ENCODE measurements at regions not wholly inside any gene's neighbourhood (a gene's known extent, or its start where the extent isn't known, plus 50 kb on each side); places are given as distances from the start of the nearest gene placed in this dataset.

DNA sequence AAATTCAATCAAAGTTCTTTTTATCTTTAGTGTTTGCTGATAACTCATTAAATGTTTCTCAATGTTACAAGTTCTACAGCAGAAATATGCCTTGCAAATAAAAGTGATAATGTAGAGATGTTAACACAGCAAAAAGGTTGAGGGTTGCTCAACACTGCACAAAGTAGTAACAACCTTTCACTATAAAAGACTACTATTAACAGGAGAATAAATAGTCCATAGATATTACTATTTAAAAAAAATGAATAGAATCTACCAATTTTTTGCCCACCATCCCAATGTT is 378.1 kb downstream of the RBM43 start:
- H3K4ac ChIP-seq (ENCODE audit: low read depth, low read length), result no peak overlapping the region
- no peak overlapping the region for H3K56ac ChIP-seq (ENCODE audit: insufficient read length, low read depth, low read length)
- H3K4me3 Mint-ChIP-seq, result no peak overlapping the region
- no peak overlapping the region for H3K14ac ChIP-seq (ENCODE audit: insufficient read depth, low read length)
- H3K4me2 ChIP-seq (ENCODE audit: insufficient read depth, insufficient read length, low read length), result no peak overlapping the region
- H4K20me1 ChIP-seq (ENCODE audit: control insufficient read depth, insufficient read depth, insufficient read length), result no peaks in the 10 kb centered on the region
- H3K4me1 ChIP-seq (ENCODE audit: insufficient read depth, low read length), result no peaks in the 10 kb centered on the region
- peaks cover 2 to 10% of the 10 kb centered on the region in 2 experiments; a peak in 3 of 5 replicates for H3K9me3 Mint-ChIP-seq
- H3K36me3 Mint-ChIP-seq (ENCODE audit: insufficient read depth in 1 of 3, low read depth in 3 of 3), result peaks cover 2 to 15% (median 6%) of the 10 kb centered on the region in 3 experiments; a peak in 6 of 7 replicates
- TF ChIP-seq, protein P1, sequence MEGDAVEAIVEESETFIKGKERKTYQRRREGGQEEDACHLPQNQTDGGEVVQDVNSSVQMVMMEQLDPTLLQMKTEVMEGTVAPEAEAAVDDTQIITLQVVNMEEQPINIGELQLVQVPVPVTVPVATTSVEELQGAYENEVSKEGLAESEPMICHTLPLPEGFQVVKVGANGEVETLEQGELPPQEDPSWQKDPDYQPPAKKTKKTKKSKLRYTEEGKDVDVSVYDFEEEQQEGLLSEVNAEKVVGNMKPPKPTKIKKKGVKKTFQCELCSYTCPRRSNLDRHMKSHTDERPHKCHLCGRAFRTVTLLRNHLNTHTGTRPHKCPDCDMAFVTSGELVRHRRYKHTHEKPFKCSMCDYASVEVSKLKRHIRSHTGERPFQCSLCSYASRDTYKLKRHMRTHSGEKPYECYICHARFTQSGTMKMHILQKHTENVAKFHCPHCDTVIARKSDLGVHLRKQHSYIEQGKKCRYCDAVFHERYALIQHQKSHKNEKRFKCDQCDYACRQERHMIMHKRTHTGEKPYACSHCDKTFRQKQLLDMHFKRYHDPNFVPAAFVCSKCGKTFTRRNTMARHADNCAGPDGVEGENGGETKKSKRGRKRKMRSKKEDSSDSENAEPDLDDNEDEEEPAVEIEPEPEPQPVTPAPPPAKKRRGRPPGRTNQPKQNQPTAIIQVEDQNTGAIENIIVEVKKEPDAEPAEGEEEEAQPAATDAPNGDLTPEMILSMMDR (conservative IDR thresholded peaks at IDR 0.05), result no peak
- no peaks in the 10 kb centered on the region for H3K27me3 ChIP-seq (ENCODE audit: insufficient read depth, low read length)
- no peaks in the 10 kb centered on the region; the same call in 1 of the 2 replicates for H3K27me3 Mint-ChIP-seq (ENCODE audit: low read depth)
- no peak overlapping the region for H2BK120ac ChIP-seq (ENCODE audit: low read depth, low read length, poor library complexity, severe bottlenecking)
- no peaks in the 10 kb centered on the region for H3K79me1 ChIP-seq (ENCODE audit: insufficient read depth, low read depth, low read length, poor library complexity, severe bottlenecking)
- H3K9ac ChIP-seq (ENCODE audit: extremely low read depth, insufficient read length, low read length), result no peak overlapping the region
- H4K5ac ChIP-seq (ENCODE audit: insufficient read length, low read depth, low read length), result no peak overlapping the region
- no peak overlapping the region for H3K27ac ChIP-seq (ENCODE audit: insufficient read length, low read depth, low read length)
- no peak overlapping the region for H4K91ac ChIP-seq (ENCODE audit: insufficient read length, low read depth, low read length)
- H3K18ac ChIP-seq (ENCODE audit: insufficient read length, low read depth, low read length), result no peak overlapping the region
- no peak overlapping the region for H2BK12ac ChIP-seq (ENCODE audit: insufficient read length, low read depth, low read length)
- DNase-seq, result no peak
- H3K27ac Mint-ChIP-seq, result no peak overlapping the region
- H3K4me1 Mint-ChIP-seq, result peaks cover 8 to 18% of the 10 kb centered on the region in 2 experiments
- H2BK5ac ChIP-seq (ENCODE audit: insufficient read length, low read length), result no peak overlapping the region
- no peak overlapping the region for H2AFZ ChIP-seq (ENCODE audit: low read length)
- H3K23ac ChIP-seq (ENCODE audit: insufficient read length, low read depth, low read length), result no peak overlapping the region
- H2AK5ac ChIP-seq (ENCODE audit: insufficient read length, low read length), result no peak overlapping the region
- H3K23me2 ChIP-seq (ENCODE audit: insufficient read length, low read depth, low read length, poor library complexity, severe bottlenecking), result no peaks in the 10 kb centered on the region
- H2BK15ac ChIP-seq (ENCODE audit: low read depth, low read length), result no peak overlapping the region
- H3K9me3 ChIP-seq (ENCODE audit: control insufficient read depth, low read depth, low read length), result no peaks in the 10 kb centered on the region
- no peak overlapping the region for H2BK20ac ChIP-seq (ENCODE audit: low read depth, low read length, poor library complexity, severe bottlenecking)
- no peak overlapping the region for H3T11ph ChIP-seq (ENCODE audit: low read length)
- no peaks in the 10 kb centered on the region for H3K79me2 ChIP-seq (ENCODE audit: insufficient read depth, low read length)
- H4K8ac ChIP-seq (replicated peaks; ENCODE audit: insufficient read length, low read depth, low read length), result no peak overlapping the region

Measured in H9 (cell line).